ENCODE measurements at regions not wholly inside any gene's neighbourhood (a gene's known extent, or its start where the extent isn't known, plus 50 kb on each side); places are given as distances from the start of the nearest gene placed in this dataset.

- no peak overlapping the region for H3K4me3 ChIP-seq (ENCODE audit: low read length)
- CTCF ChIA-PET = no interaction called here
- Mint-ChIP-seq H3K4me3 (no peak overlapping the region), H3K27me3 (no peaks in the 10 kb centered on the region), H3K36me3 (ENCODE audit: low read depth) (no peaks in the 10 kb centered on the region), H3K9me3 (peaks cover 5% of the 10 kb centered on the region), H3K27ac (no peak overlapping the region), H3K4me1 (ENCODE audit: low read depth) (no peaks in the 10 kb centered on the region)
- POLR2A ChIA-PET = no interaction called here
- ATAC-seq (ENCODE audit: poor library complexity) = no peak
- no peak for TF ChIP-seq CTCF (IDR thresholded peaks at IDR 0.05)
- H3K36me3 ChIP-seq (ENCODE audit: insufficient read depth, low read length) = no peaks in the 10 kb centered on the region
- no peaks in the 10 kb centered on the region for H3K27me3 ChIP-seq (ENCODE audit: control insufficient read depth in 1 of 2, insufficient read depth in 2 of 2, low read length in 2 of 2)
- H3K27ac ChIP-seq (ENCODE audit: low read depth in 1 of 2, low read length in 2 of 2) = no peak overlapping the region
- DNase-seq = no peak
- no peaks in the 10 kb centered on the region for H3K9me3 ChIP-seq (ENCODE audit: control insufficient read depth in 1 of 2, insufficient read depth in 1 of 2, low read length in 2 of 2)
- intact Hi-C loops (cut with DNase I, micrococcal nuclease) = no loop called here
- H3K4me1 ChIP-seq (ENCODE audit: insufficient read depth, low read length) = no peaks in the 10 kb centered on the region
Measured at GRCh38 chr17:52477824-52478699, 319.5 kb upstream of the CA10 start.

- no peak overlapping the region for H3K27ac ChIP-seq (ENCODE audit: low read depth in 1 of 2, low read length in 2 of 2)
- H3K9me3 ChIP-seq (ENCODE audit: control insufficient read depth in 1 of 2, insufficient read depth in 1 of 2, low read length in 2 of 2) = no peaks in the 10 kb centered on the region
- Mint-ChIP-seq H3K4me3 (no peak overlapping the region), H3K27me3 (no peaks in the 10 kb centered on the region), H3K9me3 (peaks cover 5% of the 10 kb centered on the region), H3K36me3 (ENCODE audit: low read depth) (no peaks in the 10 kb centered on the region), H3K27ac (no peak overlapping the region), H3K4me1 (ENCODE audit: low read depth) (no peaks in the 10 kb centered on the region)
- intact Hi-C loops (cut with DNase I, micrococcal nuclease) = no loop called here
- no peak for TF ChIP-seq CTCF (IDR thresholded peaks at IDR 0.05)
- no peaks in the 10 kb centered on the region for H3K36me3 ChIP-seq (ENCODE audit: insufficient read depth, low read length)
- DNase-seq (no peak), ATAC-seq (ENCODE audit: poor library complexity) (no peak)
- no peak overlapping the region for H3K4me3 ChIP-seq (ENCODE audit: low read length)
- CTCF ChIA-PET = no interaction called here
- POLR2A ChIA-PET = no interaction called here
- H3K27me3 ChIP-seq (ENCODE audit: control insufficient read depth in 1 of 2, insufficient read depth in 2 of 2, low read length in 2 of 2) = no peaks in the 10 kb centered on the region
- no peaks in the 10 kb centered on the region for H3K4me1 ChIP-seq (ENCODE audit: insufficient read depth, low read length)
Measured at GRCh38 chr17:52476638-52477313, 318.3 kb upstream of the CA10 start.

GRCh38 chr17:52470553-52470952 lies 312.0 kb upstream of the CA10 start:
- CTCF ChIA-PET = interaction anchor here (1.3 kb wide), 1 partner anchor 10 kb away, joined by 3 read pairs; no protein-coding TSS in a partner anchor
- ATAC-seq (ENCODE audit: poor library complexity) = no peak
- DNase-seq = no peak
- Histone ChIP-seq H3K4me1 (ENCODE audit: insufficient read depth, low read length) (no peaks in the 10 kb centered on the region), H3K27ac (ENCODE audit: low read depth in 1 of 2, low read length in 2 of 2) (no peak overlapping the region), H3K27me3 (ENCODE audit: control insufficient read depth in 1 of 2, insufficient read depth in 2 of 2, low read length in 2 of 2) (no peaks in the 10 kb centered on the region), H3K36me3 (ENCODE audit: insufficient read depth, low read length) (no peaks in the 10 kb centered on the region), H3K9me3 (ENCODE audit: control insufficient read depth in 1 of 2, insufficient read depth in 1 of 2, low read length in 2 of 2) (peaks cover 0 to 4% of the 10 kb centered on the region in 2 experiments), H3K4me3 (ENCODE audit: low read length) (no peak overlapping the region)
- intact Hi-C loops (cut with DNase I, micrococcal nuclease) = no loop called here
- H3K9me3 Mint-ChIP-seq = peaks cover 5% of the 10 kb centered on the region
- H3K27ac Mint-ChIP-seq = no peak overlapping the region
- no peaks in the 10 kb centered on the region for H3K4me1 Mint-ChIP-seq (ENCODE audit: low read depth)
- H3K36me3 Mint-ChIP-seq (ENCODE audit: low read depth) = no peaks in the 10 kb centered on the region
- no peaks in the 10 kb centered on the region for H3K27me3 Mint-ChIP-seq
- H3K4me3 Mint-ChIP-seq = no peak overlapping the region
- no peak for TF ChIP-seq CTCF (IDR thresholded peaks at IDR 0.05)
- POLR2A ChIA-PET = no interaction called here
